ENCODE measurements at regions not wholly inside any gene's neighbourhood (a gene's known extent, or its start where the extent isn't known, plus 50 kb on each side); places are given as distances from the start of the nearest gene placed in this dataset.

DNA sequence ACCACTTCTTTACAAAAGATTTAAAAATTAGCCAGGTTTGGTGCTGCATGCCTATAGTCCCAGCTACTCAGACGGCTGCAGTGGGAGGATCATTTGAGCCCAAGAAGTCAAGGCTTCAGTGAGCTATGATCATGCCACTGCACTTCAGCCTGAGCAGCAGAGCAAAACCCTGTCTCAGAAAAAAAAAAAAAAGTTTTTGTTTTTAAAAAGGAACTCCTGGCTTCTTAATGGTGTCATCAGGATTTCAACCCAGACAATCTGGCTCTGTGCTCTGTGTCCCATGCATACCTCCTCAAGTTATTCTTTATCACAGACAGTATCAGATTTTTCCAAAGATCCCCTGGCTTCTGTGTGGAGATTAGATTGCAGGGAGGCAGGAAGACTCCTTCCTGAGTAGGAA, 64.2 kb upstream of the IL12A start:
- Histone ChIP-seq H3K79me2 (ENCODE audit: insufficient read depth, low read length) (no peaks in the 10 kb centered on the region), H3K27me3 (ENCODE audit: insufficient read depth, low read length) (no peaks in the 10 kb centered on the region), H3K9me3 (ENCODE audit: control insufficient read depth in 1 of 2, insufficient read depth in 1 of 2, low read depth in 1 of 2, low read length in 2 of 2) (no peaks in the 10 kb centered on the region), H2AFZ (ENCODE audit: low read depth, low read length, poor library complexity, severe bottlenecking) (no peak overlapping the region), H3K36me3 (ENCODE audit: control insufficient read depth in 1 of 2, insufficient read depth in 2 of 2, low read length in 2 of 2) (no peaks in the 10 kb centered on the region), H3K4me1 (ENCODE audit: control insufficient read depth in 1 of 2, insufficient read depth in 2 of 2, low read length in 2 of 2) (peaks cover 0 to 23% of the 10 kb centered on the region in 2 experiments; a peak in 2 of 4 replicates), H3K4me3 (replicated peaks in 1 of 2; ENCODE audit: low read depth in 1 of 2, low read length in 2 of 2) (no peak overlapping the region), H3K9me2 (ENCODE audit: insufficient read depth) (0 out of 2 replicates have a peak, but pooled peaks cover 3% of the 10 kb centered on the region), H3K27ac (ENCODE audit: low read depth, low read length) (no peak overlapping the region), H3K4me2 (ENCODE audit: low read length) (no peak overlapping the region), H3K9ac (ENCODE audit: low read length) (no peak overlapping the region), H4K20me1 (ENCODE audit: insufficient read depth) (no peaks in the 10 kb centered on the region)
- no peak for DNase-seq (ENCODE audit: low read depth, low spot score)
- intact Hi-C loops (cut with micrococcal nuclease): no loop called here
- RAD21 ChIA-PET (ENCODE audit: low non-redundant PET in 1 of 2, low total read pairs in 2 of 2, uncharacterized antibody in 2 of 2, unreplicated experiment in 2 of 2): no interaction called here
- no TSS peak for BruUV-seq (replicated peaks)
- ATAC-seq: no peak
- TF ChIP-seq, protein P1, sequence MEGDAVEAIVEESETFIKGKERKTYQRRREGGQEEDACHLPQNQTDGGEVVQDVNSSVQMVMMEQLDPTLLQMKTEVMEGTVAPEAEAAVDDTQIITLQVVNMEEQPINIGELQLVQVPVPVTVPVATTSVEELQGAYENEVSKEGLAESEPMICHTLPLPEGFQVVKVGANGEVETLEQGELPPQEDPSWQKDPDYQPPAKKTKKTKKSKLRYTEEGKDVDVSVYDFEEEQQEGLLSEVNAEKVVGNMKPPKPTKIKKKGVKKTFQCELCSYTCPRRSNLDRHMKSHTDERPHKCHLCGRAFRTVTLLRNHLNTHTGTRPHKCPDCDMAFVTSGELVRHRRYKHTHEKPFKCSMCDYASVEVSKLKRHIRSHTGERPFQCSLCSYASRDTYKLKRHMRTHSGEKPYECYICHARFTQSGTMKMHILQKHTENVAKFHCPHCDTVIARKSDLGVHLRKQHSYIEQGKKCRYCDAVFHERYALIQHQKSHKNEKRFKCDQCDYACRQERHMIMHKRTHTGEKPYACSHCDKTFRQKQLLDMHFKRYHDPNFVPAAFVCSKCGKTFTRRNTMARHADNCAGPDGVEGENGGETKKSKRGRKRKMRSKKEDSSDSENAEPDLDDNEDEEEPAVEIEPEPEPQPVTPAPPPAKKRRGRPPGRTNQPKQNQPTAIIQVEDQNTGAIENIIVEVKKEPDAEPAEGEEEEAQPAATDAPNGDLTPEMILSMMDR (IDR thresholded peaks at IDR 0.05 in 2 of 3, conservative IDR thresholded peaks at IDR 0.05 in 1 of 3; ENCODE audit: borderline replicate concordance in 1 of 3, insufficient read depth in 1 of 3, low read depth in 2 of 3, low read length in 2 of 3): no peak
- TF ChIP-seq, protein P2, sequence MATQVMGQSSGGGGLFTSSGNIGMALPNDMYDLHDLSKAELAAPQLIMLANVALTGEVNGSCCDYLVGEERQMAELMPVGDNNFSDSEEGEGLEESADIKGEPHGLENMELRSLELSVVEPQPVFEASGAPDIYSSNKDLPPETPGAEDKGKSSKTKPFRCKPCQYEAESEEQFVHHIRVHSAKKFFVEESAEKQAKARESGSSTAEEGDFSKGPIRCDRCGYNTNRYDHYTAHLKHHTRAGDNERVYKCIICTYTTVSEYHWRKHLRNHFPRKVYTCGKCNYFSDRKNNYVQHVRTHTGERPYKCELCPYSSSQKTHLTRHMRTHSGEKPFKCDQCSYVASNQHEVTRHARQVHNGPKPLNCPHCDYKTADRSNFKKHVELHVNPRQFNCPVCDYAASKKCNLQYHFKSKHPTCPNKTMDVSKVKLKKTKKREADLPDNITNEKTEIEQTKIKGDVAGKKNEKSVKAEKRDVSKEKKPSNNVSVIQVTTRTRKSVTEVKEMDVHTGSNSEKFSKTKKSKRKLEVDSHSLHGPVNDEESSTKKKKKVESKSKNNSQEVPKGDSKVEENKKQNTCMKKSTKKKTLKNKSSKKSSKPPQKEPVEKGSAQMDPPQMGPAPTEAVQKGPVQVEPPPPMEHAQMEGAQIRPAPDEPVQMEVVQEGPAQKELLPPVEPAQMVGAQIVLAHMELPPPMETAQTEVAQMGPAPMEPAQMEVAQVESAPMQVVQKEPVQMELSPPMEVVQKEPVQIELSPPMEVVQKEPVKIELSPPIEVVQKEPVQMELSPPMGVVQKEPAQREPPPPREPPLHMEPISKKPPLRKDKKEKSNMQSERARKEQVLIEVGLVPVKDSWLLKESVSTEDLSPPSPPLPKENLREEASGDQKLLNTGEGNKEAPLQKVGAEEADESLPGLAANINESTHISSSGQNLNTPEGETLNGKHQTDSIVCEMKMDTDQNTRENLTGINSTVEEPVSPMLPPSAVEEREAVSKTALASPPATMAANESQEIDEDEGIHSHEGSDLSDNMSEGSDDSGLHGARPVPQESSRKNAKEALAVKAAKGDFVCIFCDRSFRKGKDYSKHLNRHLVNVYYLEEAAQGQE (IDR thresholded peaks at IDR 0.05; ENCODE audit: low read depth): no peak
- TF ChIP-seq CBX3 (IDR thresholded peaks at IDR 0.05; ENCODE audit: low read depth) (no peak), ELF1 (IDR thresholded peaks at IDR 0.05; ENCODE audit: borderline replicate concordance, low read depth) (no peak), TCF7L2 (IDR thresholded peaks at IDR 0.05; ENCODE audit: borderline replicate concordance, extremely low read depth, insufficient read depth, insufficient read length) (no peak), ATF3 (IDR thresholded peaks at IDR 0.05) (no peak), ZBTB33 (IDR thresholded peaks at IDR 0.05; ENCODE audit: extremely low read depth, insufficient replicate concordance, low read length) (no peak), FOSL1 (IDR thresholded peaks at IDR 0.05; ENCODE audit: low read depth) (no peak)
- POLR2A ChIA-PET: no interaction called here
- CTCF ChIA-PET: no interaction called here

All from HCT116 (cell line).